Spleen (tissue), 11 donors: ENCODE measurements at regions not wholly inside any gene's neighbourhood (a gene's known extent, or its start where the extent isn't known, plus 50 kb on each side); places are given as distances from the start of the nearest gene placed in this dataset.

ENCODE experiments used
- DNase-seq: peaks from one replicate; pipeline ENCODE4 v3.0.0-alpha.2; 2020
- H3K27ac ChIP-seq, 8 donors: fragments of 200-600 bp; sonication (generic) in 7 of 8; 1 replicate in 4 of 8; 2 replicates in 4 of 8; pipeline versions ENCODE4 v1.5.0 to v1.8.0; 2016 to 2021; ENCODE audit warnings: inconsistent platforms in 4 of 8, mild to moderate bottlenecking in 4 of 8, moderate library complexity in 1 of 8
- H3K27me3 ChIP-seq, 7 donors: fragments of 200-600 bp; sonication (generic) in 6 of 7; replicated peaks in 1 of 7; 1 replicate in 4 of 7; 2 replicates in 3 of 7; pipeline versions ENCODE4 v1.5.0 to v1.8.0; 2016 to 2021; ENCODE audit warnings: inconsistent platforms in 3 of 7, mild to moderate bottlenecking in 1 of 7
- H3K36me3 ChIP-seq, 6 donors: fragments of 200-600 bp; sonication (generic) in 5 of 6; 1 replicate in 4 of 6; 2 replicates in 2 of 6; pipeline versions ENCODE4 v1.5.0 to v1.8.0; 2016 to 2021; ENCODE audit warnings: inconsistent platforms in 2 of 6
- H3K4me1 ChIP-seq, 6 donors: fragments of 200-600 bp; sonication (generic) in 5 of 6; 1 replicate in 3 of 6; 2 replicates in 3 of 6; pipeline versions ENCODE4 v1.5.0 to v1.8.0; 2016 to 2021; ENCODE audit warnings: inconsistent platforms in 3 of 6
- H3K4me3 ChIP-seq, 8 donors: fragments of 200-600 bp; sonication (generic) in 7 of 8; 1 replicate in 4 of 8; 2 replicates in 4 of 8; pipeline versions ENCODE4 v1.5.0 to v1.8.0; 2016 to 2021; ENCODE audit warnings: inconsistent platforms in 4 of 8, mild to moderate bottlenecking in 4 of 8, moderate library complexity in 2 of 8
- H3K9me3 ChIP-seq, 8 donors: fragments of 200-600 bp; sonication (generic) in 7 of 8; 1 replicate in 4 of 8; 2 replicates in 4 of 8; pipeline versions ENCODE4 v1.5.0 to v1.8.0; 2016 to 2021; ENCODE audit warnings: inconsistent platforms in 4 of 8
- CTCF ChIP-seq, 11 experiments: fragments of 200-600 bp in 7 of 11; fragments of 450-650 bp in 4 of 11; sonication (generic) in 4 of 11; IDR thresholded peaks in 8 of 11; conservative IDR thresholded peaks in 3 of 11; 1 replicate in 7 of 11; 2 replicates in 4 of 11; pipeline versions ENCODE4 v1.4.0 to v1.8.0; 2016 to 2021; ENCODE audit warnings: antibody characterized with exemption in 11 of 11, inconsistent platforms in 4 of 11, mild to moderate bottlenecking in 1 of 11
- POLR2A ChIP-seq, 3 donors: fragments of 450-650 bp; IDR thresholded peaks; one replicate each; pipeline ENCODE4 v1.5.1; 2017; ENCODE audit warnings: antibody characterized with exemption in 3 of 3, mild to moderate bottlenecking in 1 of 3
- POLR2AphosphoS5 ChIP-seq, 3 donors: sonication (generic); formaldehyde crosslinking; IDR thresholded peaks; one replicate each; pipeline ENCODE4 v1.5.1; 2017; ENCODE audit warnings: antibody characterized with exemption in 3 of 3
- WGBS, 5 donors: extraction: QIAGEN DNeasy Blood & Tissue Kit in 3 of 5; methylation state at CpG; one replicate each; pipeline versions ENCODE4 v1.1.5 to v1.1.7; 2013 to 2018; 5-methylcytosine and 5-hydroxymethylcytosine counted together
- intact Hi-C: fragments of 100-400 bp; cut with DNase I; formaldehyde crosslinking; loops from one replicate; pipeline ENCODE4 v1.15.0; 2023; ENCODE audit warnings: low total_unique reads
- donor health status: healthy with polysubstance abuse.
- donor health status: DM: no; HTN: no; CAD: no; lungs with moderate emphysema.
- donor health status: DM: no; HTN: no; CAD: no.
- donor health status: Bipolar disorder and iron deficiency.
- donor health status: healthy.
- donor health status: DM: no; HTN: no; CAD: no.
- donor health status: DM: yes; HTN: yes; CAD: no.

- H3K27ac ChIP-seq = no peak overlapping the region
- TF ChIP-seq CTCF (IDR thresholded peaks at IDR 0.05 in 8 of 11, conservative IDR thresholded peaks at IDR 0.05 in 3 of 11) (no peak), POLR2A (IDR thresholded peaks at IDR 0.05) (no peak), POLR2AphosphoS5 (IDR thresholded peaks at IDR 0.05) (no peak)
- DNase-seq = no peak
- no peaks in the 10 kb centered on the region for H3K36me3 ChIP-seq
- H3K27me3 ChIP-seq = no peaks in the 10 kb centered on the region
- H3K9me3 ChIP-seq = no peaks in the 10 kb centered on the region
- intact Hi-C loops = no loop called here
- no peaks in the 10 kb centered on the region for H3K4me1 ChIP-seq
- H3K4me3 ChIP-seq = no peak overlapping the region
- 67 to 92% (median 86%) methylated on average over 2 of the region's 2 CpGs for WGBS, 5 donors
Measured at GRCh38 chr7:42476255-42476654, 239.2 kb upstream of the GLI3 start.

DNA sequence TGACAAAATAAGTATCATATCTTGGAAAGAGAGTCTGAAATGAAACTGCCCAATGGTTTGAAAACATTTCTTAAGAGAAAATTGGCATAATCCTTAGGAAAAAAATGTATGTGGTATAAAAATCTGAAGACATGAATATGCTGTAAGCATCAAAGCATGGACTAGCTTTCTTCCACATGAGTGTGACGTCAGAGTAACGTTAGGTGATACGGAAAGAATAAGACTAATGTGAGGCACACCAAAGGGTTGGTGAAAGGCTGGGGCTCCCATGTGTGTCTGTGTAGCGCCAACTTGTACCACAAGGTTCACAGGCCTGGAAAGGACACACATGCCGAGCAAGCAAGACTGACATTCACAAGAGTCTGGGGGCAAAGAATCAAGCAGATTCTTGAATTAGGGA is 238.1 kb upstream of the GLI3 start:
- no peak for DNase-seq
- H3K9me3 ChIP-seq = no peaks in the 10 kb centered on the region
- intact Hi-C loops = no loop called here
- H3K27ac ChIP-seq = no peak overlapping the region
- H3K27me3 ChIP-seq = no peaks in the 10 kb centered on the region
- no peaks in the 10 kb centered on the region for H3K4me1 ChIP-seq
- no peaks in the 10 kb centered on the region for H3K36me3 ChIP-seq
- H3K4me3 ChIP-seq = no peak overlapping the region
- WGBS, 5 donors = 86 to 97% (median 93%) methylated on average over 5 of the region's 5 CpGs
- TF ChIP-seq POLR2AphosphoS5 (IDR thresholded peaks at IDR 0.05) (no peak), POLR2A (IDR thresholded peaks at IDR 0.05) (no peak)

DNA sequence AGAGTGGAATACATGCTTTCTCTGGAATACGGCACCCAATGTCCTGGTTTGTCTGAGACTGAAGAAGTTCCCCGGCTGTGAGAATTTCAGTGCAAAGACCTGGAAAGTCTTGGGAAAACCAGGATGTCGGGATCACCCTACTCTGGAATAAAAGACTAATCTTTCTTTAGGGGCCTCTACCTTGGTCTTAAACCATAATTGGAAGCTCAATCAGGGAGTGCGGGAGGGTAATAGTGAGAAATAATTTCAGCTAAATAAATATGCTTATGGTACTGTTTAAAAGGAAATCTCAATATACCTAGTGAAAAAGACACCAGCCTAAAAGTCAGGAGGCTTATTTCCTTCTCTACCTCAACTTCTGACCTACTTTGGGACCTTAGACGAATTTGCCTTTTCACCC is 236.1 kb upstream of the GLI3 start:
- H3K4me3 ChIP-seq = no peak overlapping the region
- no peak for DNase-seq
- H3K9me3 ChIP-seq = no peaks in the 10 kb centered on the region
- H3K36me3 ChIP-seq = no peaks in the 10 kb centered on the region
- intact Hi-C loops = no loop called here
- TF ChIP-seq POLR2AphosphoS5 (IDR thresholded peaks at IDR 0.05) (no peak), POLR2A (IDR thresholded peaks at IDR 0.05) (no peak)
- WGBS, 5 donors = 86 to 93% (median 88%) methylated on average over 5 of the region's 5 CpGs
- no peaks in the 10 kb centered on the region for H3K27me3 ChIP-seq
- no peak overlapping the region for H3K27ac ChIP-seq
- H3K4me1 ChIP-seq = no peaks in the 10 kb centered on the region

DNA sequence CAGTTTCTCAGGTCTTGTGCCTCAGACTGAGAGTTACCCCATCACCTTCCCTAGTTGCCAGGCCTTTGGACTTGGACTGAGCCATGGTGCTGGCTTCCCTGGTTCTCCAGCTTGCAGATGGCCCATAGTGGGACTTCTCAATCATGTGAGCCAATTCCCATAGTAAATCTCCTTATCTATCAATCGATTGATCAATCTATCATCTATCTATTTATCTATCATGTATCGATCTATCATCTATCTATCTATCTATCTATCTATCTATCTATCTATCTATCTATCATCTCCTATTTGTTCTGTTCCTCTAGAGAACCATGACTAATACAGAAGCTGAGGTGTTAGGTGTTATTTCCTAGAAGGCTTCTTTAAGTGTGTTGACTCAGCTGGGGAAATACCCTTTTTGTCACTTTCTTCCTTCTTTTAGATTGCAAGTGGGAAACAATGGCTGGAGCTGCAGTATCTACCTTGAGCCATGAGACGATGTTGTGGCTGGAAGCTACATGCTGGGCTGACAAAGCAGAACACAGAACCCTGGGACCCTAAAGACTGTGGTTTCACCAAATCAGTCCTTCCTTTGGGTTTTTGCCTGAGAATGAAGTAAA is 234.7 kb upstream of the GLI3 start:
- H3K36me3 ChIP-seq = no peaks in the 10 kb centered on the region
- DNase-seq = no peak
- WGBS, 5 donors = 84 to 95% (median 89%) methylated on average over 3 of the region's 3 CpGs
- no peaks in the 10 kb centered on the region for H3K27me3 ChIP-seq
- H3K9me3 ChIP-seq = no peaks in the 10 kb centered on the region
- intact Hi-C loops = no loop called here
- H3K4me3 ChIP-seq = no peak overlapping the region
- TF ChIP-seq POLR2AphosphoS5 (IDR thresholded peaks at IDR 0.05) (no peak), CTCF (IDR thresholded peaks at IDR 0.05 in 8 of 11, conservative IDR thresholded peaks at IDR 0.05 in 3 of 11) (no peak), POLR2A (IDR thresholded peaks at IDR 0.05) (no peak)
- no peak overlapping the region for H3K27ac ChIP-seq
- H3K4me1 ChIP-seq = no peaks in the 10 kb centered on the region

DNA sequence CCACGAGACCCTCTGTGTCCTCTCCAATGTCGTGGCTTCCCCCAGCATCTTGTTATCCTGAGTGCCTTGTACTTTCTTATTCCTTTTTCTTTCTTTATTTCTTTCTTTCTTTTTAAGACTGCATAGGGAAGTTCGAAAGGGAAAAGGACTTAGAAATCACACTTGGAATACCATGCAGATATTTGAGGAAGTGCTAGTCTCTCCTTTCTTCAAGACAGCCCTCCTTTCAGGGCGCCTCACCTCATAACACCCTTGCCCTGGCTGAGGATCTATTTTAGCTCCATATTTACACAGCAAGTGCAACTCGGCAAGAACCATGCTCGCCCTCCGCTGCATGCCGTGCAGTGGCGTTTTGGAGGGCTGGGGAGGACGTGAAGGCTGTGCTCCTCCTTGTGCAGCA is 232.3 kb upstream of the GLI3 start:
- 83 to 87% (median 86%) methylated on average over 10 of the region's 10 CpGs for WGBS, 5 donors
- H3K4me3 ChIP-seq = no peak overlapping the region
- intact Hi-C loops = no loop called here
- no peaks in the 10 kb centered on the region for H3K4me1 ChIP-seq
- TF ChIP-seq CTCF (IDR thresholded peaks at IDR 0.05 in 8 of 11, conservative IDR thresholded peaks at IDR 0.05 in 3 of 11) (no peak), POLR2A (IDR thresholded peaks at IDR 0.05) (no peak), POLR2AphosphoS5 (IDR thresholded peaks at IDR 0.05) (no peak)
- no peaks in the 10 kb centered on the region for H3K27me3 ChIP-seq
- no peaks in the 10 kb centered on the region for H3K36me3 ChIP-seq
- DNase-seq = no peak
- H3K9me3 ChIP-seq = peaks cover 0 to 8% (median 0%) of the 10 kb centered on the region in 8 donors
- H3K27ac ChIP-seq = no peak overlapping the region
